ENCODE measurements at regions not wholly inside any gene's neighbourhood (a gene's known extent, or its start where the extent isn't known, plus 50 kb on each side); places are given as distances from the start of the nearest gene placed in this dataset.

DNA sequence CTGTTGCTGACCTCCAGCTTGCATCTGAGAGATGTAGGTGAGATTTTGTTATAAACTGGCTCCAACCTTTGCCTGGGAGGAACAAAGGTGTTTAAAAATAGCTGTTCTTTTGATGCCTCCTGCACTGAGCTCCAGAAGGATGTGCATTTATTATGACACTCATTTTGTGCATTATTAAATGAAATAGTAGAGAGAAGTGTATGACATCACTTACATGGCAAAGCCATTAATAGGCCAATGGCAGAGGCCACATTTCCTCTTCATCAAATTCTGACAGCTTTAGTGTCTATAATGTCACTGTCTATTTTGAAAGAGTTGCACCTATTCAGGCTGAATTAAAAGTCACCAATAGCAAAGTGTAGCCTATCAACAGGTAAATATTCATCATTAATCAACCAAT is 564.6 kb downstream of the FLRT2 start:
- TF ChIP-seq, protein P1, sequence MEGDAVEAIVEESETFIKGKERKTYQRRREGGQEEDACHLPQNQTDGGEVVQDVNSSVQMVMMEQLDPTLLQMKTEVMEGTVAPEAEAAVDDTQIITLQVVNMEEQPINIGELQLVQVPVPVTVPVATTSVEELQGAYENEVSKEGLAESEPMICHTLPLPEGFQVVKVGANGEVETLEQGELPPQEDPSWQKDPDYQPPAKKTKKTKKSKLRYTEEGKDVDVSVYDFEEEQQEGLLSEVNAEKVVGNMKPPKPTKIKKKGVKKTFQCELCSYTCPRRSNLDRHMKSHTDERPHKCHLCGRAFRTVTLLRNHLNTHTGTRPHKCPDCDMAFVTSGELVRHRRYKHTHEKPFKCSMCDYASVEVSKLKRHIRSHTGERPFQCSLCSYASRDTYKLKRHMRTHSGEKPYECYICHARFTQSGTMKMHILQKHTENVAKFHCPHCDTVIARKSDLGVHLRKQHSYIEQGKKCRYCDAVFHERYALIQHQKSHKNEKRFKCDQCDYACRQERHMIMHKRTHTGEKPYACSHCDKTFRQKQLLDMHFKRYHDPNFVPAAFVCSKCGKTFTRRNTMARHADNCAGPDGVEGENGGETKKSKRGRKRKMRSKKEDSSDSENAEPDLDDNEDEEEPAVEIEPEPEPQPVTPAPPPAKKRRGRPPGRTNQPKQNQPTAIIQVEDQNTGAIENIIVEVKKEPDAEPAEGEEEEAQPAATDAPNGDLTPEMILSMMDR (IDR thresholded peaks at IDR 0.05): no peak

DNA sequence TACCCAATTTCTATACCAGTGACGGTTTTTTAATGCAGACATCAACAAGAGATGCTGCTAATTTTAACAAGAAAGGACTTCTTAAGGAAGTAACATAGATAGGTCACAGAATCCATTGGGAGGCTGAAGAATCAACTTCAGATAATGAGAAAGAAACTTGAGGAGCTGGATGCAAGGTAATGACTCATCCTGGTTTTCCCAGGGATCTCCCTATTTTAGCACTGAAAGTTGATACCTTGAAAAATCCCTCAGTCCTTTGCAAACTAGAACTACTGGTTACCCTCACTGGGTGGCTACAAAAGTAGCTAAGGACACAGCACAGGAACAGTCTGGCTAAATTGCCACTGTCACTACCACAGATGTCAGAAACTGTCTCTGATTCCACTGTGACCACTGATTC is 561.9 kb downstream of the FLRT2 start:
- TF ChIP-seq, protein P1 (IDR thresholded peaks at IDR 0.05): no peak

DNA sequence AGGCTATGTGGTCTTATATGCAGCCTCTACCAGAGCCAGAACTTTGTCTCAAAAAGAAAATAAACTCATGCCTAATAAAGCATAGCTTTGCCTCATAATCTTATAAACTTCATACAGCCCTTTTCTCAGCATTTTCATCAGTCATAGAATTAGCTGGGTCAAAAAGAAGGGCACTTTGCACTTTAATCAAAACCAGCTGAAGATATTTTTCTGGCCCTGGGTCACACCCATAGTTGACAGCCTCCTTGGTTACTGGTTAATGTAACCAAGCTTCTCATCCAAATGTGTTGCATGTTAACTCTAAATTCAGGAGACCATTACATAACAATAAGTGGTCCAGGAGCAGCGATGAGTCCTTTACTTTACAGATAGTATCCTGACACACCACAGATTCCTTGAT is 558.2 kb downstream of the FLRT2 start:
- TF ChIP-seq, protein P1 (IDR thresholded peaks at IDR 0.05): no peak

DNA sequence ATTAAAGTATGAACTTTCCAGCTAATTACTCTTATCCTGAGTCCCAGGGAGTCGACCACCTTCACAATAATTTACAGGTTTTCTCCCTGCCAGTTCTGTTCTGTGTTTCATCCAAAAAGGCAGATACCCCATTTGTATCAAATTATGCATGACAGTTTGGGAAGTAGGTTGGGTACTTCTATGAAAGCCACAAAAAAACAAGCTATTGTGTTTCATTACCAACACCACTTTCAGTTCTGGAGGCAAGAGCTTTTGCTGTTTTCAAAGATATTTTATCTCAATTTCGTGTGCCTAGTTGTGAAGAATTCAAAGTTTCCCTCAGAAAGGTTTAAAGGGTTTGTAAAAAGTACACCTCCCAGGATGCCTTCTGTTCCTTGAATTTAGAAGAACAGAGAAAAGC is 557.4 kb downstream of the FLRT2 start:
- TF ChIP-seq, protein P1 (IDR thresholded peaks at IDR 0.05): no peak

DNA sequence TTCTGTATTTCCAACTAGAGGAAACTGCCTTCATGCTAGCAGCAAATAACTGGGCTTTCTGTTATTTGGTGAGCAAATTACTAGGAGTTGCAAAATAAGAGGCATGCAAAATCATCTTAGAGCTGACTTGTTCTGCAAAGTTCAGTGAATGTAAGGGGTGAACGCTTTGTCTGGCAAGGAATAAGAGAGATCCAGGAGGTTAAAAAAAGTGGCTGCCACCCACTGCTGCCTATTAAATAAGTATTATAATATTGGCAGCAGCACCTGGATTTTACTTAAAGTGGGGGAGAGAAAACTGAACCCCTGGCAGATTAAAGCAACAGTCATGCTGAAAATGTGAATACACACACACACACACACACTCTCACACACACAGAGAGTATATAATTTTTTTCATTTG is 557.0 kb downstream of the FLRT2 start:
- TF ChIP-seq, protein P1 (IDR thresholded peaks at IDR 0.05): no peak

DNA sequence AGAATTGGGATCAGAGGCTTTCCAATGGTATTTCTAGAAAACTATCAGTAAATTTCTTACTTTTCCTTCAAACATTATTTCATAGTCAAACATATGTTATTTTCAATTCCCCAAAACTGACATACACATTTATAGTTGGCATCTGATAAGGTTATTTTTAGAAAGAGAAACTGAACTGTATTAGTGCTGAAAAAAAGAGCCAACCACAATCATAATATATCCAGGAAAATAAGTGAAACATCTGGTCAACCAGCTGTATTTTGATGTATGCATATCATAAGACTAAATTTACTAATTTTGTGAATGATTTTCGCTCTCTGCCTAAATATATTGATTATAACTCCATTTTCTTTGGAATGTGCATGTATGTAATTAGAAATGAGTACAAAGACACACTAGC is 554.2 kb downstream of the FLRT2 start:
- TF ChIP-seq, protein P1 (IDR thresholded peaks at IDR 0.05): no peak

DNA sequence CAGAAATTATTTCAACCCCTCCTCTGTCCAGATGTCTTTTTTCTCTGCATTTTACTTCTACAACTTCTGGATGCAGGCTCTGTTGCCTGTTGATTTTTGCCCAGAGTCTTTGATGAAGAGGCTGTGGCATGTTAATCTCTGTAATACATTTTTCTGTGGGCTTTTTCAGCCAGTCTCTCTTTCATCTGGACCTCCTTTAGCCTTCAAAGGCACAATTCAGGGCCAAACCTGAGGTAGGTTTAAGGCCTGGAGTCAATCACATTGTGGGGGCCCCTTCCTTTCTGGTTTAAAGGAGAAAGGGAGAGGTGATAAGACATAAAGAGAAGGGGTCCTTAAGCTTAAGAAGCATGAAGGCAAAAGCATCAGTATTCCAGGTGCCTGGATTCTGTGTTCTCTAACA is 553.7 kb downstream of the FLRT2 start:
- TF ChIP-seq, protein P1 (IDR thresholded peaks at IDR 0.05): no peak

DNA sequence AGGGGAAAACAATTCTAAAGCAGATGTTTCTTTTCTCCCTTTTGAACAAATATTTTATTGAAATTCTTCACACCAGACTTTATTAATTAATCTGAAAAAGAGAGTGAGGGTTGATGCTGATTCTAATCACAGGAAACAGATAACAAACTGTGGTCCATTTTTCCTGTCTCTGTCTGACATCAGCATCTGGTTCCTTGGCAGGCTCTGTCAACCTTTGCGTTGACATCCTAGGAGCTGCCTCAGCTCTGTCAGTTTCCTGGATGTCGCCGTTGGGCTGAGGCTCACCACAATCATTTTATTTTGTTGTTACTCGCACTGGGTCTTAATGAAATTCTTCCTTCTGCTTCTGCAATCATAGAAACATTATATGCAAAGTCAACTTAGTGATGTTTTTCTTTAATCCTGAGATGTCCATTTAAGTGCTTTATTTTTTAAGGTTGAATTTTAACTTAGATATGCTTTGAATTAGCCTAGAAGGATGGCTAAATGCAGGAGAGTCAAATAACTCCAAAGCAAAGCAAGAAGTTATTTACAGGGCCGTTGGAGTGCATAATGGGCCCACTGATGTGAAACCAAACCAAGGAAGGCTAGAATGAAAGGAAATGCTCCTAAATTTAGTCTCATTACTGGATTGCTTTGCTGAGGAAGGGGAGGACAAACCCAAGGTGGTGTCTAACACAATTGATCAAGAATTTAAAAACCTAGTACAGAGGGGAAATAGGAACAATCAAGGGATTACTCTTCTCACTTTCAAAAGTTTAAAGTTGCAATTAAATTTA is 542.4 kb downstream of the FLRT2 start:
- TF ChIP-seq, protein P1 (IDR thresholded peaks at IDR 0.05): no peak

All from LNCAP (cell line).